Gastroesophageal sphincter (tissue), 4 donors: ENCODE measurements at regions not wholly inside any gene's neighbourhood (a gene's known extent, or its start where the extent isn't known, plus 50 kb on each side); places are given as distances from the start of the nearest gene placed in this dataset.
A peak's percentile ranks its signal among the peaks of the same experiment; 100 is the strongest.
"Not testable (repeated sequence)": the region's sequence is repeated elsewhere in the genome, so short reads cannot be mapped to it uniquely, and the experiment has no call there.

Experiments used
- ATAC-seq: fragments of 150-250 bp; one replicate; pipeline ENCODE4 v1.9.1; 2016; ENCODE audit warnings: mild to moderate bottlenecking, moderate library complexity
- H3K27ac ChIP-seq, 4 donors: fragments of 200-600 bp; sonication (generic) in 3 of 4; 1 replicate in 3 of 4; 2 replicates in 1 of 4; pipeline ENCODE4 v1.5.1; 2016 to 2019
- H3K27me3 ChIP-seq: fragments of 200-600 bp; sonication (generic); one replicate; pipeline ENCODE4 v1.5.1; 2019
- H3K36me3 ChIP-seq, 2 donors: fragments of 200-600 bp; sonication (generic); one replicate each; pipeline ENCODE4 v1.5.1; 2019; ENCODE audit warnings: control low read depth in 1 of 2
- H3K4me1 ChIP-seq, 3 donors: fragments of 200-600 bp; sonication (generic); 1 replicate in 2 of 3; 2 replicates in 1 of 3; pipeline ENCODE4 v1.5.1; 2016 to 2019; ENCODE audit warnings: control low read depth in 2 of 3
- H3K4me3 ChIP-seq, 2 donors: fragments of 200-600 bp; sonication (generic); one replicate each; pipeline ENCODE4 v1.5.1; 2019; ENCODE audit warnings: mild to moderate bottlenecking in 1 of 2, moderate library complexity in 1 of 2
- H3K9me3 ChIP-seq, 3 donors: fragments of 200-600 bp; sonication (generic); one replicate each; pipeline ENCODE4 v1.5.1; 2017 to 2019; ENCODE audit warnings: control low read depth in 2 of 3
- EP300 ChIP-seq: sonication (generic); formaldehyde crosslinking; IDR thresholded peaks from one replicate; pipeline ENCODE4 v1.6.1; 2017; ENCODE audit warnings: antibody characterized with exemption, mild to moderate bottlenecking
- POLR2A ChIP-seq, 2 donors: fragments of 450-650 bp; IDR thresholded peaks; one replicate each; pipeline ENCODE4 v1.6.1; 2017; ENCODE audit warnings: antibody characterized with exemption in 2 of 2, mild to moderate bottlenecking in 2 of 2, moderate library complexity in 1 of 2
- POLR2AphosphoS5 ChIP-seq: sonication (generic); formaldehyde crosslinking; IDR thresholded peaks from one replicate; pipeline ENCODE4 v1.6.1; 2017; ENCODE audit warnings: antibody characterized with exemption
- WGBS, 2 donors: methylation state at CpG; one replicate each; pipeline ENCODE4 v1.1.5; 2018; ENCODE audit warnings: low coverage in 1 of 2; 5-methylcytosine and 5-hydroxymethylcytosine counted together
- TF ChIP-seq, protein P1 (sequence below), 4 experiments: fragments of 200-600 bp in 2 of 4; fragments of 450-650 bp in 2 of 4; sonication (generic) in 1 of 4; IDR thresholded peaks; one replicate each; pipeline ENCODE4 v1.5.1; 2017 to 2019; ENCODE audit warnings: antibody characterized with exemption in 4 of 4, mild to moderate bottlenecking in 2 of 4, moderate library complexity in 2 of 4

DNA sequence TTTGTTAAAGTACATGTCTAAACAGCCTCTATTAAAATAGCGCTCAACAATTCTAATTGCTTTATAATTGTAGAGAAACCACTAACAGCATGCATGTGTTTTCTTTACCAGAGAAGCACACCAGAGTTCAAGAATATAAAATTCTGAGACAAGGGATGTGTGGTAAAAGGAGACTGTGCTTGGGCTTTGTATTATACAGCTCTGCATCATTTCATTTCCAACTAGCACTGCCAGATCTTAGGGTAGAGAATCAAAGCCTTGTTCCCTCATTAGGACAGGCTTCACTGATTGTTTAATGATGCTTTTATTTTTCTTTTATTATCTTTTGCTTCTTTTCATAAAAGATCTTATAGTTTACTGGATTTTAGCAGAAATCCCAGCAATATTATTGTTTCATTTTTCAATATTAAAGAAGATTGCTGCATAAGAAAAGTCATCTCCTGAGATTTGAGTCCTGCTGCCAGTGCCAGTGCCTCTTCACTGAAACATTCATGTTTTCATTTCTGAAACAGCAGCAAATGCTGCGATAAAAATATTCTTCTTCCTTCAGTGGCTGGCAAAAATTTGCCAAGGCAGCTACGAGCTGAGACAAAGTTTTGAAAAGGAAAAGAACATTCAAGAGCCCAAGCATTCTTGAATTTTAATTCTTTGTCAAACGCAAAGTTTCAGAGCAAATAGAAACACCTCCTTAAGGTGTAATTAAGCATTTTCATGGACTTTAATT lies 491.0 kb upstream of the PIK3R1 start:
- no peak for ATAC-seq
- Histone ChIP-seq H3K9me3 (no peaks in the 10 kb centered on the region), H3K27me3 (no peaks in the 10 kb centered on the region), H3K27ac (peak overlapping the region; percentile 58 to 92 (median 77)), H3K4me3 (peak overlapping the region; percentile 15 to 17), H3K36me3 (no peaks in the 10 kb centered on the region), H3K4me1 (peaks cover 0 to 30% (median 9%) of the 10 kb centered on the region in 3 donors)
- 29 to 31% methylated on average over 4 of the region's 4 CpGs for WGBS, 2 donors
- no peak for TF ChIP-seq EP300
- no peak for TF ChIP-seq POLR2AphosphoS5
- TF ChIP-seq, protein P1, sequence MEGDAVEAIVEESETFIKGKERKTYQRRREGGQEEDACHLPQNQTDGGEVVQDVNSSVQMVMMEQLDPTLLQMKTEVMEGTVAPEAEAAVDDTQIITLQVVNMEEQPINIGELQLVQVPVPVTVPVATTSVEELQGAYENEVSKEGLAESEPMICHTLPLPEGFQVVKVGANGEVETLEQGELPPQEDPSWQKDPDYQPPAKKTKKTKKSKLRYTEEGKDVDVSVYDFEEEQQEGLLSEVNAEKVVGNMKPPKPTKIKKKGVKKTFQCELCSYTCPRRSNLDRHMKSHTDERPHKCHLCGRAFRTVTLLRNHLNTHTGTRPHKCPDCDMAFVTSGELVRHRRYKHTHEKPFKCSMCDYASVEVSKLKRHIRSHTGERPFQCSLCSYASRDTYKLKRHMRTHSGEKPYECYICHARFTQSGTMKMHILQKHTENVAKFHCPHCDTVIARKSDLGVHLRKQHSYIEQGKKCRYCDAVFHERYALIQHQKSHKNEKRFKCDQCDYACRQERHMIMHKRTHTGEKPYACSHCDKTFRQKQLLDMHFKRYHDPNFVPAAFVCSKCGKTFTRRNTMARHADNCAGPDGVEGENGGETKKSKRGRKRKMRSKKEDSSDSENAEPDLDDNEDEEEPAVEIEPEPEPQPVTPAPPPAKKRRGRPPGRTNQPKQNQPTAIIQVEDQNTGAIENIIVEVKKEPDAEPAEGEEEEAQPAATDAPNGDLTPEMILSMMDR (IDR thresholded peaks at IDR 0.05), result no peak
- no peak for TF ChIP-seq POLR2A (IDR thresholded peaks at IDR 0.05)

DNA sequence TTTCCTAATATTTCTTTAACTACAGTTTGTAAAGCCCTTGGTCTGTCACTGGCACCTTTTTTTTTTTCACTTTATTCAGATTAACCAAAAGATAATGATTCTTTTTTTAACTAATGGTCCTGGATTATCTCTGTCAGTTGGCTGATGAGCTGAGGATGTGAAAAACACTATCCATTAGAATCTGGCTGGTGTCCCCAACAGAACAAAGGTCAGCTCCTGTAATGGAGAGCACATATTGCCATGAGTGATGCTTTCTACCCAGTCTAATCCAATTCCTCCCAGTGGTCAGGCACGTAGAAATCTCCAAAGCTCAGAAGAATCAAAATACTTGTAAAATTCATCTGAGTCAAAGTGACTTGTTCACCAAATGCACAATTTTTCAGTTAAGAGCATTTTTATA lies 491.7 kb upstream of the PIK3R1 start:
- Histone ChIP-seq H3K4me3 (no peak overlapping the region), H3K36me3 (no peaks in the 10 kb centered on the region), H3K27me3 (no peaks in the 10 kb centered on the region), H3K27ac (peak overlapping the region; percentile 58 to 92 (median 77)), H3K4me1 (peaks cover 0 to 30% (median 9%) of the 10 kb centered on the region in 3 donors), H3K9me3 (no peaks in the 10 kb centered on the region)
- TF ChIP-seq POLR2AphosphoS5 (no peak), EP300 (no peak), POLR2A (IDR thresholded peaks at IDR 0.05) (no peak)
- TF ChIP-seq, protein P1 (IDR thresholded peaks at IDR 0.05), result no peak
- no peak for ATAC-seq
- WGBS, 2 donors, result 40 to 65% methylated on average over 1 of the region's 1 CpG

DNA sequence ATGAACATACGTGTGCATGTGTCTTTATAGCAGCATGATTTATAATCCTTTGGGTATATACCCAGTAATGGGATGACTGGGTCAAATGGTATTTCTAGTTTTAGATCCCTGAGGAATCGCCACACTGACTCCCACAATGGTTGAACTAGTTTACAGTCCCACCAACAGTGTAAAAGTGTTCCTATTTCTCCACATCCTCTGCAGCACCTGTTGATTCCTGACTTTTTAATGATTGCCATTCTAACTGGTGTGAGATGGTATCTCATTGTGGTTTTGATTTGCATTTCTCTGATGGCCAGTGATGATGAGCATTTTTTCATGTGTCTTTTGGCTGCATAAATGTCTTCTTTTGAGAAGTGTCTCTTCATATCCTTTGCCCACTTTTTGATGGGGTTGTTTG lies 493.0 kb upstream of the PIK3R1 start:
- H3K27me3 ChIP-seq, ATAC-seq, H3K4me3 ChIP-seq, H3K9me3 ChIP-seq, H3K27ac ChIP-seq, H3K36me3 ChIP-seq: not testable (repeated sequence)
- WGBS, 2 donors, result 100% methylated on average over 1 of the region's 2 CpGs; no CpG with 5 or more reads in 1 of the 2 donors
- H3K4me1 ChIP-seq, result peaks cover 0 to 26% (median 9%) of the 10 kb centered on the region in 3 donors

DNA sequence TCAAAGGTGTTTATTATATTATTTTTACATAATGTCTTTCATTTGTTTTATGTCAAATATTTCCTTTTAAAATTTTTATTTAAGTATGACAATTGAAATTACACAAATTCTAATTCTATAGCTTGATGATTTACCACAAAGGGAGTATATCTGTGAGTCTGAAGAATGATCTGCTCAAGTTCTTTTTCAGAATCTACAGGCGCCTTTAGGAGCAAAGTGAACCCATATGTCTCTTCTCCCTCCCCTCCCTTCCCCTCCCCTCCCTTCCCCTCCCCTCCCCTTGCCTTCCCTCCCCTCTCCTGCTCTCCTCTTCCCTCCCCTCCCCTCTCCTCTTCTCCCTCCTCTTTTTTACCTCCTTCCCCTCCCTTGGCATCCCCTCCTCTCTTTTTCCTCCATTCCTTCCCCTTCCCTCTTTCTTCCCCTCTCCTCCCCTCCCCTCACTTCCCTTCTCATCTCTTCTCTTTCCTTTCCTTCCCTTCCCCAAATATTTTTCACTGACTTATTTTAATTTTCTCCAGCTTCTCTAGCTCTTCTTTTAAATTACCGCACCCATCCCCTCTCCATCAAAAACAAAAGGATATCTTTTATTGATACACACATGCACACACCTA lies 495.3 kb upstream of the PIK3R1 start:
- TF ChIP-seq POLR2AphosphoS5, result no peak
- no peak for TF ChIP-seq POLR2A (IDR thresholded peaks at IDR 0.05)
- TF ChIP-seq, protein P1 (IDR thresholded peaks at IDR 0.05), result no peak
- no peak for TF ChIP-seq EP300
- Histone ChIP-seq H3K36me3 (no peaks in the 10 kb centered on the region), H3K27me3 (no peaks in the 10 kb centered on the region), H3K4me3 (no peak overlapping the region), H3K4me1 (peaks cover 0 to 15% (median 8%) of the 10 kb centered on the region in 3 donors), H3K27ac (no peak overlapping the region), H3K9me3 (no peaks in the 10 kb centered on the region)
- 96% methylated on average over 2 of the region's 2 CpGs; no CpG with 5 or more reads in 1 of the 2 donors for WGBS, 2 donors
- no peak for ATAC-seq

DNA sequence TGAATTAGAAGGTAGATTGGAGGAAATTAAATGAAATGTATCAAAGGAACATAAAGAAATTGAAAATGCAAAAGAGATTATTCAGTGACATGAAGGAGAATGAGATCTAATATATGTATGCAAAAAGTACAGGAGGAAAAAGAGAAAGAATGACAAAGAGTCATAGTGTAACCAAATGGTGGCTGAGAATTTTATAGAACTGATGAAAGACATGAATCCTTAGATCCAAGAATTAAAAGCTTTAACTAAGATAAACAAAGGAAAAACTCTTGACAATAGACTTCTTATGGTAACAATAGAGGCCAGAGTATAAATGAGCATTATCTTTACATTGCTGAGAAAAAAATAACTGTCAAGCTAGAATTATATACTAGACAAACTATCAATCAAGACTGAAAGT lies 505.4 kb upstream of the CD180 start:
- peaks cover 0 to 29% (median 0%) of the 10 kb centered on the region in 3 donors for H3K9me3 ChIP-seq
- H3K4me1 ChIP-seq, result no peaks in the 10 kb centered on the region
- no peak overlapping the region for H3K4me3 ChIP-seq
- ATAC-seq, result no peak
- H3K27me3 ChIP-seq, result no peaks in the 10 kb centered on the region
- TF ChIP-seq POLR2AphosphoS5 (no peak), EP300 (no peak), POLR2A (IDR thresholded peaks at IDR 0.05) (no peak)
- TF ChIP-seq, protein P1 (IDR thresholded peaks at IDR 0.05), result no peak
- no peak overlapping the region for H3K27ac ChIP-seq
- no peaks in the 10 kb centered on the region for H3K36me3 ChIP-seq
